Frontal cortex (tissue), 3 donors: ENCODE measurements at regions not wholly inside any gene's neighbourhood (a gene's known extent, or its start where the extent isn't known, plus 50 kb on each side); places are given as distances from the start of the nearest gene placed in this dataset.
"Not testable (repeated sequence)": the region's sequence is repeated elsewhere in the genome, so short reads cannot be mapped to it uniquely, and the experiment has no call there.

ENCODE experiments used
- DNase-seq, 2 donors: peaks; one replicate each; pipeline ENCODE4 v3.0.0; 2012; ENCODE audit warnings: low spot score in 2 of 2
- FAIRE-seq: peaks from 2 replicates; lab custom pipeline; 2012; peaks lifted over from hg19 to GRCh38; lab: Jason Lieb, UNC
- donor health status: control.
- donor health status: control.
- donor health status: control.

- FAIRE-seq (no peak), DNase-seq (no peak)
These were observed 50.9 kb upstream of the OSTN start for GRCh38 chr3:191148131-191148530.

- FAIRE-seq (no peak), DNase-seq (no peak)
These were observed 55.8 kb upstream of the OSTN start for GRCh38 chr3:191143224-191143623.

- FAIRE-seq (no peak), DNase-seq (no peak)
These were observed 57.3 kb upstream of the OSTN start for GRCh38 chr3:191141728-191142127.

- DNase-seq (no peak), FAIRE-seq (no peak)
These were observed 59.3 kb upstream of the OSTN start for GRCh38 chr3:191139736-191140135.

DNA sequence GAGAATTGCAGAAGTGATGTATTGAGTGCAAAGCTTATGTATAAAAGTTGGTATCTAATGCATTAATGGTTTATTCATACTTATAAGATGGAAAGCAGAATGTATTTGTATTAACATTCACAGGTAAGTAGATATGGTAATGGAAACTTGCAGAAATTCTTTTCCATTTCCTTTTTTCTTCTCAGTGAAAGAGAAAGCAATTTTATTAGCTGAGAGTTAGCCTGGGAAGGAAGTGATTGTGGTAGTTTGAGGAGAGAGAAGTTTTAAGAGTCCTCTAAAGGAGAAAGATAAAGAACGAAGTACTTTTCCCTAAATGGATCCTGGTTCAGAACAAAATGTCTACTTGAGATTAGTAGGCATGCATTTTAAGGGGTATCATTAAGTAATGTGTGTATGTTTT is 60.1 kb upstream of the OSTN start:
- DNase-seq (no peak), FAIRE-seq (no peak)

GRCh38 chr3:191137708-191138107 is 61.3 kb upstream of the OSTN start:
- no peak for DNase-seq
- no peak for FAIRE-seq

- no peak for FAIRE-seq
- no peak for DNase-seq
These were observed 62.7 kb upstream of the OSTN start for GRCh38 chr3:191136347-191136746.

DNA sequence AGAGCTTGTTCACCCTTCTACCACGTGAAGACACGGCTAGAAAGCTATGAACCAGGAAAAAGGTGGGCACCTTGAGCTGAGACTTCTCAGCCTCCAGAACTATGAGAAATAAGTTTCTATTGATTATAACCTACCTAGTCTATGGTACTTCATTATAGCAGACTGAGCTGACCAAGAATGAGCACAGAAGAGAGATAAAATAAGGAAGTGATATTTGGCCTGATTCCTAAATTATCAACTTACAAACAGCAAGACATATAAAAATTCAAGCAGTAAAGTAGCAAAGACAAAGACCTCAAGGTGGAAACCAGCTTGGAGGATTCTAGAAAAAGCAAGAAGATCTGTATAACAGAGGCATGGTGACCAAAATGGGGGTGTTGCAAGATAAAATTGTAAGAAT is 63.9 kb upstream of the OSTN start:
- DNase-seq (no peak), FAIRE-seq (no peak)

DNA sequence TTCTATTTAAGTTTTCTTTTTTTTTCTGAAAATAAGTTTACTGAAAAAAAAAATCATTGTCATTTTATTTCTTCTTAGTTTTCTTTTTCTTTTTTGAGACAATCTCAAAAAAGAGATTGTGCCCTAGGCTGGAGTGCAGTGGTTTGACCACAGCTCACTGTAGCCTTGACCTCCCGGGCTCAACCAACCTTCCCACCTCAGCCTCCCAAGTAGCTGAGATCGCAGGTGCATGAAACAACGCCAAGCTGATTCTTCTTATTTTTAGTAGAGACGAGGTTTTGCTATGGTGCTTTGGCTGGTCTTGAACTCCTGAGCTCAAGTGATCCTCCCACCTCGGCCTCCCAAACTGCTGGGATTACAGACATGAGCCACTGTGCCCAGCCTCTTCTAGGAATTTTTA is 65.7 kb upstream of the OSTN start:
- FAIRE-seq (no peak), DNase-seq (no peak)

DNA sequence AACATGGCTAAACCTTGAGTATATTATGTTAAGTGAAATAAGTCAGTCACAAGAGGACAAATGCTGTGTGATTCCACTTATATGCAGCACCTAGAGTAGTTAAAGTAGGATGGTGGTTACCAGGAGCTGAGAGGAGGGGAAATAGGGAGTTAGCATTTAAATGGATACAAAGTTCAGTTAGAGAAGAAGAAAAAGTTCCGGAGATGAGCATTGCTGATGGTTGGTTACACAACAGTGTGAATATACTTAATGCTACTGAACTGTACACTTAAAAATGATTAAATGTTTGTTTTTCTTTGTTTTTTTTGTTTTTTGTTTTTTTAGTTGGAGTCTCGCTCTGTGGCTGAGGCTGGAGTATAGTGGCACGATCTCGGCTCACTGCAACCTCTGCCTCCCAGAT is 67.7 kb upstream of the OSTN start:
- FAIRE-seq: no peak
- no peak for DNase-seq

DNA sequence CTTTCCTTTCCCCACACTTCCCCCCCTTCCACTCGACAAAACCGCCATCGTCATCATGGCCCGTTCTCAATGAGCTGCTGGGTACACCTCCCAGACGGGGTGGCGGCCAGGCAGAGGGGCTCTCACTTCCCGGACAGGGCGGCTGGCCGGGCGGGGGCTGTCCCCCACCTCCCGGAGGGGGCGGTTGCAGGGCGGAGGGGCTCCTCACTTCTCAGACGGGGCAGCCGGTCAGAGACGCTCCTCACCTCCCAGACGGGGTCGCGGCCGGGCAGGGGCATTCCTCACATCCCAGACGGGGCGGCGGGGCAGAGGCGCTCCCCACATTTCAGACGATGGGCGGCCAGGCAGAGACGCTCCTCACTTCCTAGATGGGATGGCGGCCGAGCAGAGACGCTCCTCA is 74.2 kb upstream of the OSTN start:
- not testable (repeated sequence) for FAIRE-seq

DNA sequence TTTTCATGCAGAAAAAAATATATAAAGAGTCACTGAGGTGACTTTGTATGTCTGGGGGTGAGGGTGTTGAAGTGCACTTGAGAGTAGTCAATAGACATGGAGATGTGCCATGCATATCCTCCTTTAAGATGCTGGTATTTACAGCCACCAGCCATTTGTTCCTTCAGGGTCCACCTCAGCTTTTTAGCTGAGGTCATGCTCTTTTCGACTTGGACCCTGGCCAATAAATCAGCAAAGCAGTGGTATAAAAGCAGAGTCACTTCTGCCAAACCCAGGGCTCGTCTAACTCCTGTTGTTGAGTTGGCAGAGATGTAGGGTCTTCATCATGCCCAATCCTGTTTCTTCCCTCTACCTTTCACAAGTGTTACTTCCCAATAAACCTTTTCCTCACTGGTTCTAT is 75.1 kb upstream of the OSTN start:
- FAIRE-seq: no peak
- DNase-seq: no peak

More for the DNA sequence above, 74.2 kb upstream of the OSTN start:
- not testable (repeated sequence) for DNase-seq

DNA sequence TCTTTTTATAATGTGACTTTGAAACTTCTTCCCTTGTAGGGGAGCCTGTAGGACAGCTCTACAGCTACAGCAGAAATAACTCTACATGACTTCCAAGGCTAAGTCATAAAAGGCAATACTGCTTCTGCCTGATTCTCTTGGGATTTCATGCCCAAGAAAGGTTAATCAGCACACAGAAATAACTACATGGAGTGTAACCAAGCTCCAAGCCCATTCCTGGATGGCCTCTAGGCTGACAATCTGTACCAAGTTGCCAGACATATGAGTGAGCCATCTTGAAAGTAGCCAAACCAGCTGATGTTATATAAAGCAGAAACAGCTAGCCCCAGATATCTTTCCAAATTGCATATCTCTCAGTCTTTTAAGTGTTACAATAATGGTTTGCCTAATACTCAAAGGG is 75.8 kb upstream of the OSTN start:
- DNase-seq (no peak), FAIRE-seq (no peak)

GRCh38 chr3:191120447-191121298 is 78.4 kb upstream of the OSTN start:
- FAIRE-seq (no peak), DNase-seq (no peak)

DNA sequence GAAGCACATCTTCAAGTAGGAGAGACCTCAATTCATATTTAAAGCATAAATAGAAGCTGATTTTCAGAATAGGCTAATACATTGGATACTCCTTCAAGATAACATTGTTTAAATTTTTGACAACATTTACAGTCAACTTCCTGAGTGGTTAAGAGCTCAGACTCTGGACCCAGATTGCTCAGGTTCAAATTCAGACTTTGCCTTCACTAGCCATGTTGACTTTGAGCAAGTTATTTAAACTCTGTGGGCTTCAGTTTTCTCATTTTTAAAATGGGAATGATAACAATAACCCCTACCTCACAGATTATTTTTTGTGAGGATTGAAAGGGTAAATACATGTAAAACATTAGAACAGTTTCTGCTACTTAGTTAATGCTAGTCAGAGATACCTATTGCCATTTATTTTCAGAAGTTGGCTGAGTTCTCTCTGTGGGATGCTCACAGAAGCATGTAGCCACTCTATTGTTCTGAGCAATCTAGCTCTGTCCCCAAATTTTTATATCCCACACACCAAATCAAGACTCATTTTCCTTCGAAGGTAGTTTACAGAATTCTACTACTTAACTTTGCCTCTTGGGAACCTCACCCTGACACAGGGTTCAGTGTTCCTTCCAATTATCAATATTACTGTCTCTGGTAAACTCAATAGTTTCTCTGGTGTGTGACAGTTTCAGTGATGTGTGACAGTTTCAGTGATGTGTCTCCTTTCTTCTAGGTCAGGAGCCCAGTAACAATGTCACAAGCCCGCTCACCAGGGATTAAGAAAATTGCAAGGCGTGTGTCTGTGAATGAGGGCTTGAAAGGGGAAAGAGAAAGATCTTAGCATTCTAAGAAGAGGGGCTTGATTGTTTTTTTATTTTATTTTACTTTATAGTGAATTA is 79.4 kb upstream of the OSTN start:
- FAIRE-seq (no peak), DNase-seq (no peak)

DNA sequence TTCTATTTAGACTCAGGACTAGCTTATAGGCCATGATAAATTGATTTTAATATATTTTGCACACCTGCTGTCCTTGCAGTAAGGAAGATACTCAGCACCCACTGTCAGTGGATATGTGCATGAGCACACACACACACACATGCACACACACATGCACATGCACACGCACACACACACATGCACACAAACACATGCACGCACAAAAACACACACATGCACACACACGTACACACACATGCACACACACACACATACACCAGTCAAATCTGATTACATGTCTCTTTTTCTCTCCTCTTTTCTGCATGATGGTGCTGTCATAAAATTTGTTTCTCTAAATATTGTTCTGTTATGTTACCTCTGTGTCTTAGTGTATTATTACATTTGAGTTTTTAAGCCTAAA is 87.3 kb upstream of the OSTN start:
- DNase-seq: no peak
- FAIRE-seq: no peak

DNA sequence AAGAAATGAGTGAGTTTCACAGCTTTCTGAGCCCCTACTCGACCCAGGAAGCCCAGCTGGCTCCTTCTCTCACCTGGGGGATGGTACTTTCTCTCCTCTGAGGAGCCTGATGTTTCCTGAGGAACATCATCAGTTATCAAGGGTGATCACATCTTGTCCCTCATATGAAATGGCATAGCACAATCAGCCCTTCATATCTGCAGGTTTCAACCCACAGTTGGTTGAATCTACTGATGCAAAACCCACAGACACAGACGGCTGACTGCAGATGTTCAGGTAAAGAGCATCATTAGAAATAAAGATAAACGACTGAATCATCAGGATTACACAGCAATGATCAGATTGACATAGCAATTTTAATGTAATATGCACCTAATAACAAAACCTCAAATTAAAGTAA is 93.6 kb upstream of the OSTN start:
- no peak for FAIRE-seq

DNA sequence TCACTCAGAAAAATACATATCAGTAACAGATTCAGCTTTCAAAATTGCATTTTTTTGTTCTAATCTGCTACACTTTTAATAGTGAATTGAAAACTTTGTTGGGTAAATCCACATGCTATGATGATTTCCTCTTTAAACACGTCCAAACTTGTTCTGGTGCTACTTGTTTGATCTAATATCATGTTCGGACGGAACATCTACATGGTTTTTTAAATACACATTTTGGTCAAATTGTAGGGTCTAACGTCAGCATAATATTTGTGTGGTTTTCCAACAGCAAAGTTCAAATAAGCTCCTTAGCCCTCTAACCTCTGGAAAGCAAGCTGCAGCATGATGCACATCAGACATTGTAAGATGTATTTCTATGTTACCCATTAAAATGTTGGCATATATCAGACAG is 98.5 kb upstream of the OSTN start:
- FAIRE-seq (no peak), DNase-seq (no peak)

More for the DNA sequence above, 93.6 kb upstream of the OSTN start:
- no peak for DNase-seq

DNA sequence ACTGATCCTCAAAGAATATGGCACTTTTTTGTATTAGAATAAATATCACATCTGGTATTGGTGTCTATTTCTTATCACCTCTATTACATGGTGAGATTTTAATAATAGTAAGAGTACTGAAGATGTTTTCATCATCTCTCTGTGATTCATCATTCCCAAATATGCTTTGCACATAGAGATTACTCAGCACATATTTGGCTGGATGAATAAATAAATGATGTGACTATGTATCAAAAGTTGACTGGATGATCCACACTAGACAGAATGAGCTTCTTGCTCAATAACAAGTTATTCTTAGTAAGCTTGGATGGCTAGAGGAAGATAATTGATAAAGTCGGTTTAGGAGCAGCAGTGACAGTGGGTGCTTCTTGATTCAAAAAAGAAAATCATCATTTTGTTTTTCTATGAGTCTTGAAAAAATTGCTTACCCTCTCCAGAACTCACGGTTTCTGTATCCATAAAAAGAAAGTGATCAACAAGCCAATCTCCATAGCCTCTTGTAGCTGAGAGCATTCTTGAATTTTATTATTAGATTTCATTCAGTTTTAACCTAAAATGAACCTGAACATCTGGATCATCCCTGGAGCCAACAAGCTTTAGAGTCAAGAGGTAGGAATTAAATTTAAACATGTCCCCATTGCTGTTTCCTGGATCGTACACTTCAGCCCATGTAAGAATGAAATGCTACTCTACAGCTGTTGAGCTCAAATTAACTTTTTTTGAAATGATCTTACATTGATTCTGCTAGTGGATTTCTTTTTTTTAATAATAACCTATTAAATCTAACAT is 104.8 kb upstream of the OSTN start:
- DNase-seq (no peak), FAIRE-seq (no peak)

DNA sequence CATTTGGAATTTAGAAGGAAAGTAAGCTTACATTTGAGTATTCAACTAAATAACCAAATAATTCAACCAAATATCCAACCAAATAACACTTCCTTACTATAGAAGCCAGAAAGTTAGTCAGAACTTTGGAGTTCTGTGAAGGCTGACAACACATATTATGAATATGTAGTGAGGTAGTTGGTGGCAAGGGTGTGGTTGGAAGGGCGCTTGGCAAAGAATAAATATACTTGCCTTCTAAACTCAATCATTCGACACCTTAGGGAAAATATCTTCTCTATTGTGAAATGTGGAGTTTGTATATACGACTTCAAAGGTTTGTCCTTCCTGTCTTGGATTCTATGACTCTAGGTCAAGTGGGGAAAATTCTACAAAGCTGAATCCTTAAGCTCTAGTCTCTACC is 111.7 kb upstream of the OSTN start:
- DNase-seq (no peak), FAIRE-seq (no peak)
